ENCODE measurements at regions not wholly inside any gene's neighbourhood (a gene's known extent, or its start where the extent isn't known, plus 50 kb on each side); places are given as distances from the start of the nearest gene placed in this dataset.

GRCh38 chrX:39741904-39742303 is 355.9 kb downstream of the BCOR start:
- DNase-seq (ENCODE audit: low read depth), result no peak

GRCh38 chrX:39745818-39746217 is 351.9 kb downstream of the BCOR start:
- DNase-seq (ENCODE audit: low read depth), result no peak

- DNase-seq (ENCODE audit: low read depth), result no peak
Measured at GRCh38 chrX:39749135-39749534, 348.6 kb downstream of the BCOR start.

- no peak for DNase-seq (ENCODE audit: low read depth)
Measured at GRCh38 chrX:39749728-39750127, 348.0 kb downstream of the BCOR start.

- DNase-seq (ENCODE audit: low read depth), result no peak
Measured at GRCh38 chrX:39750256-39750790, 347.4 kb downstream of the BCOR start.

- no peak for DNase-seq (ENCODE audit: low read depth)
Measured at GRCh38 chrX:39750848-39751247, 346.9 kb downstream of the BCOR start.

GRCh38 chrX:39752815-39753214 is 344.9 kb downstream of the BCOR start:
- no peak for DNase-seq (ENCODE audit: low read depth)

- DNase-seq (ENCODE audit: low read depth), result no peak
Measured at GRCh38 chrX:39753293-39753996, 344.3 kb downstream of the BCOR start.

- peak; percentile 67 for DNase-seq (ENCODE audit: low read depth)
Measured at GRCh38 chrX:39755143-39756032, 342.4 kb downstream of the BCOR start.

- no peak for DNase-seq (ENCODE audit: low read depth)
Measured at GRCh38 chrX:39756086-39756883, 341.5 kb downstream of the BCOR start.

GRCh38 chrX:39757971-39758370 is 339.8 kb downstream of the BCOR start:
- no peak for DNase-seq (ENCODE audit: low read depth)

- DNase-seq (ENCODE audit: low read depth), result no peak
Measured at GRCh38 chrX:39758791-39759525, 338.8 kb downstream of the BCOR start.

GRCh38 chrX:39759526-39760224 is 338.1 kb downstream of the BCOR start:
- no peak for DNase-seq (ENCODE audit: low read depth)

GRCh38 chrX:39760930-39761329 is 336.8 kb downstream of the BCOR start:
- DNase-seq (ENCODE audit: low read depth), result no peak

GRCh38 chrX:39762266-39762841 is 335.4 kb downstream of the BCOR start:
- DNase-seq (ENCODE audit: low read depth), result no peak

- DNase-seq (ENCODE audit: low read depth), result no peak
Measured at GRCh38 chrX:39764441-39764914, 333.3 kb downstream of the BCOR start.

- no peak for DNase-seq (ENCODE audit: low read depth)
Measured at GRCh38 chrX:39765327-39765726, 332.4 kb downstream of the BCOR start.

- no peak for DNase-seq (ENCODE audit: low read depth)
Measured at GRCh38 chrX:39766085-39766726, 331.6 kb downstream of the BCOR start.

GRCh38 chrX:39766855-39767254 is 330.9 kb downstream of the BCOR start:
- no peak for DNase-seq (ENCODE audit: low read depth)

- no peak for DNase-seq (ENCODE audit: low read depth)
Measured at GRCh38 chrX:39767446-39767845, 330.3 kb downstream of the BCOR start.

All from HS-27A (cell line).